HG02763 (cell line): ENCODE measurements at regions not wholly inside any gene's neighbourhood (a gene's known extent, or its start where the extent isn't known, plus 50 kb on each side); places are given as distances from the start of the nearest gene placed in this dataset.
"Not testable (repeated sequence)": the region's sequence is repeated elsewhere in the genome, so short reads cannot be mapped to it uniquely, and the experiment has no call there.

Experiments used
- ATAC-seq: cut with Tn5 transposase; IDR thresholded peaks from one replicate; pipeline ENCODE4 v1.9.1; 2021; ENCODE audit warnings: mild to moderate bottlenecking, moderate library complexity; ENCODE audit not compliant: unreplicated experiment

GRCh38 chr3:95670765-95671164, 1143.6 kb upstream of the EPHA6 start:
- no peak for ATAC-seq

DNA sequence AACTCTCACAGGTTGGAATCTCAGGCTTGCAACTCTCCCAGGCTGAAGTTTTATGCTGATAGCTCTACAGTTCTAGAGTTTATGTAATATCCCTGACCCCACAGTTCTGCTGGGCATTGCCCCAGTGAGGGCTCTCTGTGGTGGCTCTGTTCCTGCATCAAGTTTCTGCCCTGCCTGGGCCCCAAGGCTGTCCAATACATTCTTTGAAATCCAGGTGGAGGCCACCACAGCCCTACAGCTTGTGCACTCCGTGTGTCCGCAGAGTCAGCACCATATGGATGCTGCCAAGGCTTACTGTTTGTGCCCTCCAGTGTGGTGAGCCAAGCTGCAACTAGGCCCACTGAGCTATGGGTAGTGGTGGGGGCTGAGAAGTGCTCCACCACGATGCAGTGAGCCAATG, 1141.2 kb upstream of the EPHA6 start:
- ATAC-seq: no peak

- ATAC-seq: no peak
Measured at GRCh38 chr3:95705786-95706418, 1108.5 kb upstream of the EPHA6 start.

DNA sequence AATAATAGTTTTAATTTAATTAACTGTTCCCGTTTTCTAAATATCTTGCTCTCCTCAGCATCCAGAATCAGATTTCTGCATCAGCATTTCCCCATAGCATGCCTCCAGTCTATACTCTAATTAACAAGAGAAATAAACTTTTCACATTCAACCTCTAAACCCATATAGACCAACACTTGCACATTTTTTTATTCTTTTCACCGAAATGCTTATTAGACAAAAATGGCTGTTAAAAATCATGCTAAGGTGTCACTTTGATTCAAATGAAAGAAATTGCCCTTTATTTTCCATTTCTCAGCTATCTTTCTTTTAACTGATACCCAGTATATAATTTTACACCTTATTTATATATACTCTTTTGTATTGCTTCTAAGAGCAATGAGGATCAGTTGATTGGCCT, 1107.1 kb upstream of the EPHA6 start:
- no peak for ATAC-seq

- ATAC-seq: no peak
Measured at GRCh38 chr3:95710684-95711083, 1103.7 kb upstream of the EPHA6 start.

DNA sequence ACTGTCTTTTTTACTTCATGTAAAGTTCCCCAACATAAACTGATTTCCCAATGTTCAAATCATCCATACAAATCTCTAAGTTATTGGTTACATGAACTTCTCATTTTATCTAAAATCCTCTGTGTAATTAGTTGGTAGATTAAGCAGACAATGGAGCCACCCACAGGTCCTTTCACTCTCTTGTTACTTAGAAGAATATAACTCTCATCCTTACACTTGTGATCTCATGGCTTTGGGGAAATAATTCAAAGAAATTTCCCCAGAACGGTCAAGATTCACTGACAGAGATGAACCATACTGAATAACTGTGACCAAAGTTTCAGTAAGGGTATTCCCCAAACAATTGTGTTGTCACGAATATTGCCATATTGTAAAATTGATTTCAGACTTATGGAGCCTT, 1102.6 kb upstream of the EPHA6 start:
- ATAC-seq: no peak

GRCh38 chr3:95715128-95715527, 1099.3 kb upstream of the EPHA6 start:
- no peak for ATAC-seq

- no peak for ATAC-seq
Measured at GRCh38 chr3:95717048-95717447, 1097.3 kb upstream of the EPHA6 start.

DNA sequence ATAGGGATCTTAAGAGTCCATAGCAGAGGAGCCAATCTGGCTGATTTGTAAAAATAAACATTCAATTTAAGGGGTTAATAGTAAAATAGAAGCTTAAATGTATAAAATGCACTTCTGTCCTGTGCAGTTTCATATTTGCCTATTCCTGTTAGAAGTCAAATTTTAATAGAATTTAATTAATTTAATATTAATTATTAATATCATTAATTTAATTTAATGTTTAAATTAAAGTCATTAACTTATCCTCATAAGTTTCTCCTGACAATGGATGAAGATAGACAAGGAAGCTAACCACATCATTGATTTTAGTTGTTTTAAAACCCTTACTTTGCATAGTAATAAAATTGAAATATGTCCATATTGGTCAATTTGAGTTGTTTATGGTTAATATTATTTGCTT, 1096.2 kb upstream of the EPHA6 start:
- ATAC-seq: no peak

DNA sequence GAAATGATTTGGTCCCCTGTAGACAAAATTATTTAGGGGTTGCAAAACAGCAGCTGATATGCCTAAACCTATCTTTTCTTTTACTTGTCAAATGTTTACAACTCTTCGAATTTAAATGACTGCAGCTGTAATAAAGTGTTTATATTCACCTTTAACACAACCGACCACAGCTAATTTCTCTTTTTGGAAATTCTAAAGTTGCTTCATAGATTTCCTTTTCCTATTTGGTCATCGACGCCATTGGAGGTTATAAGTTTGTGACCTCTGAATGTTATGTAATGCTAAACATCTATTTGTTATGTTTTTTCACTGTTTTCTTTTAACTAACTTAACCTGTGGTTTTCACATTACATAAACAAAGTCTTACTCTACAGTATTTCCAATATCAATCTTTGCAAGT, 1094.9 kb upstream of the EPHA6 start:
- no peak for ATAC-seq

DNA sequence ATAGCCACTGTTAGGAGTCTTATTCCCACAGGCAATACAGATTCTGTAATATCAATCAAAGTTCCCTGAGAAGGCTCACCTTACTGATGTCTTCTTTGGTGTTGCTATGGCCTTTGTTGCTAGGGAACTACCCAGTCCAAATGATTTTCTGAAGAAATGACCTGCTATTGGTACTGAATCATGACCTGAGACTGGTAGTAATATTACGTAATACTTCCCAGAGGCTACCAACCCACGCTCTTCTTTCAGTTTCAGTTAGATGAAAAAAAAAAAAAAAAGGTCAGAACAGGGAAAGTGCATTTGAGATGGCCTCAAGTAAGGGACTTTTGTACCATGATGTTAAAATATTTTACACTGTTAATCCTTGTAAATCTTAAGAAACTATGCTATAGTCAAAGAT, 1092.5 kb upstream of the EPHA6 start:
- no peak for ATAC-seq

DNA sequence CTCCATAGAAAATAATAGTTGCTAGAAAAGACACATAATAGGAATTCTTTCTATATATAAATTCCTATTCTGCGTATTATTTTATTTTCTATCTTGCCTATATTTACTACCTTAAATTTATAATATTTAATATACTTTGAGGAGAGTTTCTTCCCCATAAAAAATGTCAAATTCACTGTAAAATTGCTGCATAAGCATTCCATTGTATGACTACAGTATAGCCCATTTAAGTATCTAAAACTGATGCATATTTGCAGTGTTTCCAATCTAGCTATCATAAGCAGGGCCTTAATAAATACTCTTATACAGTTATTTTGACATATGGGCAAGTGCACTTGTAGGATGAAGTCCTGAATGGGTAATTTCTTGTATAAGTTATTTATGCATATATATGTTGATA, 1088.6 kb upstream of the EPHA6 start:
- ATAC-seq: no peak

DNA sequence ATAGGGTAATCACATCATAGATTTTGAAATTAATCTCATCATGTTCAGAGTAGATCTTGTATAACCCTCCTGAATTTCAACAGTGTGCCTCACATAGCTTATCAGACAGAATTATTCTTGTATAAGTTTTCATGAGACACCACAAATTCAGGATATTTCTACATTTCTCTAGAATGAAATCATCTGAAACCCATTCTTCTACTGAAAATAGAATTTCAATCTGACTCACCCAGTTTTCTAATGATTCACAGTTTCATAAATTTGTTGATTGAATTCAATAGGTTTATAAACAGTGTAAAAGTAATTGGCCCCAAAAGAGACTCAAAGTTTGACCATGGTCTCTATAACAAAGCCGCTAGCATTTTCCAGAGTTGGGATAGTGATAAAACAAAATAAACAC, 1082.6 kb upstream of the EPHA6 start:
- ATAC-seq: no peak

DNA sequence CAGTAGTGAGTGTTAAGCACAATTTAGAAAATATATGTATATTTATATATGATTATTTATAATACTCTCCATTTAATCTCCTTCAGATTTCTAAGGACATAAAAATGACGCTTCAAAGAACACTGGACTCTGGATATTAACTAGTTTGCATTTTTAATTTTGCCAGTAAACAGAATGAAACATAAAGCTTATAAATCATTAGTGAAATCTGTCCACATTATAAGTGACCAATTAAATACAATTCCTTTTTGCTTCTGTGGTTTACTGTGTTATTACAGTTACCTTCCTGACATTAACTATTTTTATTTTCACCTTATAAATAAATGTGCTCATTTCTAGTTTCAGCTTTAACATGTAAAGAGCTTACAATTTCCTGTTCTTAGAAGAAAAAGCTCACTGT, 1081.1 kb upstream of the EPHA6 start:
- no peak for ATAC-seq

GRCh38 chr3:95738045-95738444, 1076.3 kb upstream of the EPHA6 start:
- ATAC-seq: no peak

DNA sequence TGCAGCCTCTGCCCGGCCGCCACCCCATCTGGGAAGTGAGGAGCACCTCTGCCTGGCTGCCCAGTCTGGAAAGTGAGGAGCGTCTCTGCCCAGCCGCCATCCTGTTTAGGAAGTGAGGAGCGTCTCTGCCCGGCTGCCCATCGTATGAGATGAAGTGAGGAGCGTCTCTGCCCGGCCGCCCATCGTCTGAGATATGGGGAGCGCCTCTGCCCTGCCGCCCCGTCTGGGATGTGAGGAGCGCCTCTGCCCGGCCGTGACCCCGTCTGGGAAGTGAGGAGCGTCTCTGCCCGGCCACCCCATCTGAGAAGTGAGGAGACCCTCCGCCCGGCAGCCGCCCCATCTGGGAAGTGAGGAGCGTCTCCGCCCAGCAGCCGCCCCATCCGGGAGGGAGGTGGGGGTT, 1069.5 kb upstream of the EPHA6 start:
- not testable (repeated sequence) for ATAC-seq

DNA sequence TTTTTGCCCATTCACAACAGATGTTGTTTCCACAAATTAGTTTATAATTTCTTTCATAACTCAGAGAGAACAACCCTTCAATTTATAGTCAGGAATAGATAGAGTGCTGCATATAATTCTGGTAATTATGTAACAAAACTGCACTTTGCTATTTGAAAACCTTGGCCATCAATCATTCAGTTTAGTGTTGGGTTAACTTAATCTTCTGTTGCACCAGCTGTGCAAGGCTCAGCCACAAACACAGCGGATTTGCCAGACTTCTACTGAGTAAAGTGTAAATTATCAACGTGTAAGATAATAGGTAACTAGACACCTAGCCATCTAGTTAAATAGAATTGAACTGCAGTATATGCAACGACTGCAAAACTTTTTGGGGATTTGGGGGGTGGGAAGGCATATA, 1064.3 kb upstream of the EPHA6 start:
- ATAC-seq: no peak

GRCh38 chr3:95751509-95751908, 1062.9 kb upstream of the EPHA6 start:
- no peak for ATAC-seq

DNA sequence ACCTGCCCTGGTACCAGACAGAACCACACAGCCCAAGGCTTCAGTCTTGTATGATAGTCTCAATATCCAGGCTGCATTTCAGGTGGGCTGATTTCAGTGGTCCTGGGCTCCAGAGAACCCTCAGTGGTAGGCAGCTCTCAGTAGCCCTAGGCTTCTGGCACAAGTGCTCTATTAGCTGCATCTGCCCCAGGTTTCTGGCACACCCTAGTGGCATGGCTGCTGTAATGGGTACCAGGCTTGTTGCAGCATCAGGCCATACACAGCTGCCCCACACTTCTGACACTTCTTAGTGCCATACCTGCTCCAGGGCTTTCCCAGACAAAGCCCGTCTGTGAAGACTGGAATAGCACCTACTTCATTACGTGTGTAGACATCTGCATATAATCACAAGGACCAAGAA, 1062.2 kb upstream of the EPHA6 start:
- no peak for ATAC-seq

GRCh38 chr3:95758707-95759106, 1055.7 kb upstream of the EPHA6 start:
- no peak for ATAC-seq

DNA sequence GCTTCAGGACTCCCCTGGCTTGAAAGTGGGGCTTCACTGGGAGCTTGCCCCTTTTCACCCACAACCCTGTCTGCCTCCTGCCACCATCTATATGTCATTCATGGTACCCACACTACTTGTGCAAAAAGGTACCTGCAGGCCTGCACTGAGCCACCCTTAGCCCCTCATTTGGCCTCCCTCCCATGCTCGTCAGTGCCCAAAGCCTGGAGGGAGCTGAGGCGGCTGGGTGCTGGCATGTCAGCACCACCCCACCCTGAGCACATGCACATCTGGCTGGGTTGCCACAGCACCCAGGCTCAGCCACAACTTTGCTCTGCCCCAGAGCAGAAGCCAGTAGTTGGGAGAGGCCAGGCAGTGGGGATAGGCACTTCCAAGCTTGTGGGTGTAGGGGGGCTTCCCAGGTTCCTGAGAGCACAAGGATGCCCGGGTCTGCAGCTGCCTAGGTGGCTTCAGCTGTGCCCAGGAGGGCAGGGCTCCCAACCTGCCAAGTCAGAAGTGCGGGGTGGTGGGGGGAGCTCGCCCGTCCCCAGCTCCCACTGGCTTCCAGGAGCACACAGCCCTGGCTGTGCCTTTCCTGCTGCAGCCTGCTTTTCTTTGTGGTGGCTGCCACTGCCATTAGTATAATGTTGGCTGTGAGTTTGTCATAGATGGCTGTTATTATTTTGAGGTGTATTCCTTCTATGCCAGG, 1054.6 kb upstream of the EPHA6 start:
- no peak for ATAC-seq

GRCh38 chr3:95775486-95776094, 1038.8 kb upstream of the EPHA6 start:
- no peak for ATAC-seq

- ATAC-seq: no peak
Measured at GRCh38 chr3:95781598-95781997, 1032.8 kb upstream of the EPHA6 start.
